GM12875 (cell line): ENCODE measurements at regions not wholly inside any gene's neighbourhood (a gene's known extent, or its start where the extent isn't known, plus 50 kb on each side); places are given as distances from the start of the nearest gene placed in this dataset.
A peak's percentile ranks its signal among the peaks of the same experiment; 100 is the strongest.

Experiments
- H3K4me3 ChIP-seq: one replicate; pipeline ENCODE4 v1.5.1; 2011; ENCODE audit warnings: low read depth, low read length, control low read depth
- CTCF ChIP-seq: IDR thresholded peaks from 2 replicates; pipeline ENCODE4 v1.5.1; 2011; ENCODE audit warnings: low read depth, mild to moderate bottlenecking, control low read depth, inconsistent platforms, low read length, moderate library complexity, borderline replicate concordance; ENCODE audit not compliant: insufficient read depth

GRCh38 chr17:5702951-5703510 lies 118.7 kb upstream of the NLRP1 start:
- H3K4me3 ChIP-seq: no peak overlapping the region
- no peak for TF ChIP-seq CTCF

GRCh38 chr17:5703736-5704135 lies 119.4 kb upstream of the NLRP1 start:
- no peak for TF ChIP-seq CTCF
- H3K4me3 ChIP-seq: no peak overlapping the region

GRCh38 chr17:5705081-5705875 lies 121.0 kb upstream of the NLRP1 start:
- no peak overlapping the region for H3K4me3 ChIP-seq
- peak; percentile 63 for TF ChIP-seq CTCF

- TF ChIP-seq CTCF: no peak
- no peak overlapping the region for H3K4me3 ChIP-seq
Measured at GRCh38 chr17:5705876-5706576, 121.7 kb upstream of the NLRP1 start.

- TF ChIP-seq CTCF: peak; percentile 88
- H3K4me3 ChIP-seq: no peak overlapping the region
Measured at GRCh38 chr17:5706577-5707210, 122.4 kb upstream of the NLRP1 start.

- TF ChIP-seq CTCF: no peak
- H3K4me3 ChIP-seq: no peak overlapping the region
Measured at GRCh38 chr17:5707482-5707881, 123.2 kb upstream of the NLRP1 start.
